HUDEP-2 (cell line): ENCODE measurements at regions not wholly inside any gene's neighbourhood (a gene's known extent, or its start where the extent isn't known, plus 50 kb on each side); places are given as distances from the start of the nearest gene placed in this dataset.

Source experiments
- DNase-seq, 76 experiments: peaks; one replicate each; lab custom pipeline; 2025; ENCODE audit not compliant: unreplicated experiment in 76 of 76; lab: John Stamatoyannopoulos, UW

- DNase-seq, result no peak
Measured at GRCh38 chr6:101286146-101286545, 107.4 kb upstream of the GRIK2 start.

GRCh38 chr6:101290346-101290745, 103.2 kb upstream of the GRIK2 start:
- DNase-seq, result no peak

- DNase-seq, result no peak
Measured at GRCh38 chr6:101294051-101294638, 99.4 kb upstream of the GRIK2 start.

- no peak for DNase-seq
Measured at GRCh38 chr6:101294676-101295075, 98.8 kb upstream of the GRIK2 start.

GRCh38 chr6:101296169-101296960, 97.1 kb upstream of the GRIK2 start:
- no peak for DNase-seq

- DNase-seq, result no peak
Measured at GRCh38 chr6:101302593-101302992, 90.9 kb upstream of the GRIK2 start.

GRCh38 chr6:101303495-101303894, 90.0 kb upstream of the GRIK2 start:
- DNase-seq, result no peak

GRCh38 chr6:101312652-101313051, 80.9 kb upstream of the GRIK2 start:
- DNase-seq, result no peak

- no peak for DNase-seq
Measured at GRCh38 chr6:101322921-101323320, 70.6 kb upstream of the GRIK2 start.

GRCh38 chr6:101326411-101326810, 67.1 kb upstream of the GRIK2 start:
- no peak for DNase-seq

GRCh38 chr6:101341926-101342325, 51.6 kb upstream of the GRIK2 start:
- DNase-seq, result no peak
